Natural killer cell (primary cell): ENCODE measurements at regions not wholly inside any gene's neighbourhood (a gene's known extent, or its start where the extent isn't known, plus 50 kb on each side); places are given as distances from the start of the nearest gene placed in this dataset.

Experiments
- ATAC-seq, 3 donors: fragments of 150-1000 bp in 2 of 3; fragments of 200-7000 bp in 1 of 3; cut with Tn5 transposase; 1 replicate in 1 of 3; 2 replicates in 2 of 3; pipeline ENCODE4 v1.10.0; 2021; ENCODE audit warnings: mild to moderate bottlenecking in 2 of 3, moderate library complexity in 2 of 3
- DNase-seq, 2 donors: peaks; one replicate each; pipeline versions ENCODE4 v3.0.0 to v3.0.0-alpha.2; 2013 to 2021; ENCODE audit warnings: mixed read lengths in 1 of 2
- H3K27ac ChIP-seq: one replicate; pipeline ENCODE4 v1.5.1; 2013; ENCODE audit warnings: mild to moderate bottlenecking, low read length
- H3K27me3 ChIP-seq: one replicate; pipeline ENCODE4 v1.6.1; 2013; ENCODE audit warnings: low read length; ENCODE audit not compliant: control insufficient read depth, insufficient read depth
- H3K36me3 ChIP-seq: one replicate; pipeline ENCODE4 v1.6.1; 2013; ENCODE audit warnings: low read length; ENCODE audit not compliant: control insufficient read depth, insufficient read depth
- H3K4me1 ChIP-seq: one replicate; pipeline ENCODE4 v1.6.1; 2013; ENCODE audit warnings: low read length; ENCODE audit not compliant: control insufficient read depth, insufficient read depth
- H3K4me3 ChIP-seq: one replicate; pipeline ENCODE4 v1.5.1; 2013; ENCODE audit warnings: low read length
- H3K9me3 ChIP-seq: one replicate; pipeline ENCODE4 v1.6.1; 2013; ENCODE audit warnings: low read length; ENCODE audit not compliant: control insufficient read depth, insufficient read depth
- H3K27ac Mint-ChIP-seq, 2 donors: one replicate each; pipeline ENCODE4 v1.8.0; 2022; ENCODE audit warnings: mild to moderate bottlenecking in 2 of 2, mixed read lengths in 2 of 2, moderate library complexity in 1 of 2
- H3K27me3 Mint-ChIP-seq, 2 donors: one replicate each; pipeline ENCODE4 v1.8.0; 2022; ENCODE audit warnings: low read depth in 2 of 2, mixed read lengths in 2 of 2
- H3K36me3 Mint-ChIP-seq: one replicate; pipeline ENCODE4 v1.8.0; 2022; ENCODE audit warnings: mixed read lengths
- H3K4me1 Mint-ChIP-seq, 2 donors: one replicate each; pipeline ENCODE4 v1.8.0; 2022; ENCODE audit warnings: mixed read lengths in 2 of 2
- H3K4me3 Mint-ChIP-seq: one replicate; pipeline ENCODE4 v1.8.0; 2022; ENCODE audit warnings: mild to moderate bottlenecking, moderate library complexity, mixed read lengths
- H3K9me3 Mint-ChIP-seq, 2 donors: one replicate each; pipeline ENCODE4 v1.8.0; 2022; ENCODE audit warnings: mixed read lengths in 2 of 2
- CTCF ChIP-seq: fragments of 200-600 bp; IDR thresholded peaks from one replicate; pipeline ENCODE4 v1.8.0; 2022; ENCODE audit warnings: antibody characterized with exemption
- WGBS: methylation state at CpG from one replicate; pipeline ENCODE4 v1.1.7; 2013; ENCODE audit warnings: missing lambda C conversion rate; ENCODE audit not compliant: insufficient coverage; 5-methylcytosine and 5-hydroxymethylcytosine counted together
- intact Hi-C: fragments of 100-400 bp; cut with micrococcal nuclease; formaldehyde crosslinking; loops from one replicate; pipeline ENCODE4 v1.14.2; 2022

GRCh38 chr7:41878309-41879295 is 175.7 kb upstream of the INHBA start:
- H3K36me3 Mint-ChIP-seq = no peaks in the 10 kb centered on the region
- no peak for DNase-seq
- peak overlapping the region in 1 of 2 donors; percentile 96 for H3K27ac Mint-ChIP-seq
- whole genome bisulfite sequencing = 83% methylated on average over 4 of the region's 7 CpGs
- no peaks in the 10 kb centered on the region for H3K27me3 ChIP-seq
- ATAC-seq = no peak
- H3K4me1 ChIP-seq = peaks cover 28% of the 10 kb centered on the region
- H3K4me1 Mint-ChIP-seq = peaks cover 40 to 47% of the 10 kb centered on the region in 2 donors
- H3K4me3 Mint-ChIP-seq = no peak overlapping the region
- H3K4me3 ChIP-seq = no peak overlapping the region
- H3K9me3 Mint-ChIP-seq = no peaks in the 10 kb centered on the region
- no peaks in the 10 kb centered on the region for H3K27me3 Mint-ChIP-seq
- H3K9me3 ChIP-seq = no peaks in the 10 kb centered on the region
- H3K27ac ChIP-seq = no peak overlapping the region
- no peak for TF ChIP-seq CTCF
- intact Hi-C loops = no loop called here
- no peaks in the 10 kb centered on the region for H3K36me3 ChIP-seq

GRCh38 chr7:41877118-41877517 is 174.2 kb upstream of the INHBA start:
- 91% methylated on average over 5 of the region's 7 CpGs for WGBS

GRCh38 chr7:41875513-41875912 is 172.6 kb upstream of the INHBA start:
- no peak for DNase-seq
- peaks cover 19 to 28% of the 10 kb centered on the region in 2 donors for H3K4me1 Mint-ChIP-seq
- H3K36me3 Mint-ChIP-seq = no peaks in the 10 kb centered on the region
- Histone ChIP-seq H3K27me3 (no peaks in the 10 kb centered on the region), H3K4me1 (peaks cover 9% of the 10 kb centered on the region), H3K4me3 (no peak overlapping the region), H3K36me3 (no peaks in the 10 kb centered on the region), H3K9me3 (no peaks in the 10 kb centered on the region), H3K27ac (no peak overlapping the region)
- TF ChIP-seq CTCF = no peak
- intact Hi-C loops = no loop called here
- H3K4me3 Mint-ChIP-seq = no peak overlapping the region
- no peak for ATAC-seq
- no peaks in the 10 kb centered on the region for H3K9me3 Mint-ChIP-seq
- 85% methylated on average over 6 of the region's 6 CpGs for WGBS
- H3K27me3 Mint-ChIP-seq = peaks cover 0 to 7% of the 10 kb centered on the region in 2 donors
- peak overlapping the region in 1 of 2 donors; percentile 23 for H3K27ac Mint-ChIP-seq

More at GRCh38 chr7:41877118-41877517, 174.2 kb upstream of the INHBA start:
- Mint-ChIP-seq H3K36me3 (no peaks in the 10 kb centered on the region), H3K4me1 (peaks cover 29 to 40% of the 10 kb centered on the region in 2 donors), H3K27ac (peak overlapping the region in 1 of 2 donors; percentile 3), H3K9me3 (no peaks in the 10 kb centered on the region), H3K4me3 (no peak overlapping the region), H3K27me3 (no peaks in the 10 kb centered on the region)
- ATAC-seq (no peak), DNase-seq (no peak)
- no peak for TF ChIP-seq CTCF
- H3K9me3 ChIP-seq = no peaks in the 10 kb centered on the region
- intact Hi-C loops = no loop called here
- H3K27ac ChIP-seq = no peak overlapping the region
- no peak overlapping the region for H3K4me3 ChIP-seq
- H3K36me3 ChIP-seq = no peaks in the 10 kb centered on the region
- no peaks in the 10 kb centered on the region for H3K27me3 ChIP-seq
- peaks cover 20% of the 10 kb centered on the region for H3K4me1 ChIP-seq
